ENCODE measurements at regions not wholly inside any gene's neighbourhood (a gene's known extent, or its start where the extent isn't known, plus 50 kb on each side); places are given as distances from the start of the nearest gene placed in this dataset.

DNA sequence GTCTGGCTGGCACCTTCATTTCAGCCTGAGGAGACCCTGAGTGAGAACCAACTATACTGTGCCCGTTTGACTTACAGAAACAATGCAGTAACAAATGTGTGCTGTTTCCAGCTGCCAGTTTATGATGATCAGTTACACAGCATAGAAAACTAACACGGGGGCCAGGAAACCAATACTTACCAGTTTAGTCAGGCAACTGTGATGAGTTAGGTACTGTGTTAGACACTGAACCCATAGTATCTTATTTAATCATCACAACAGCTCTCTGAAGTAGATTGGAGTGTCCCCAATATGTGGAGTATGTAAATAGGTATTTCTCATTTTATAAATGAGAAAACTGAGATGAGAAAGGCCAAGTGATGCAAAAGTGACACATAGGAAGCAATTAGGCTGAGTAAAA, 620.9 kb upstream of the KLF12 start:
- no peak overlapping the region for H3K4me3 ChIP-seq (ENCODE audit: control insufficient read depth, low read depth, low read length)
- TF ChIP-seq, protein P1, sequence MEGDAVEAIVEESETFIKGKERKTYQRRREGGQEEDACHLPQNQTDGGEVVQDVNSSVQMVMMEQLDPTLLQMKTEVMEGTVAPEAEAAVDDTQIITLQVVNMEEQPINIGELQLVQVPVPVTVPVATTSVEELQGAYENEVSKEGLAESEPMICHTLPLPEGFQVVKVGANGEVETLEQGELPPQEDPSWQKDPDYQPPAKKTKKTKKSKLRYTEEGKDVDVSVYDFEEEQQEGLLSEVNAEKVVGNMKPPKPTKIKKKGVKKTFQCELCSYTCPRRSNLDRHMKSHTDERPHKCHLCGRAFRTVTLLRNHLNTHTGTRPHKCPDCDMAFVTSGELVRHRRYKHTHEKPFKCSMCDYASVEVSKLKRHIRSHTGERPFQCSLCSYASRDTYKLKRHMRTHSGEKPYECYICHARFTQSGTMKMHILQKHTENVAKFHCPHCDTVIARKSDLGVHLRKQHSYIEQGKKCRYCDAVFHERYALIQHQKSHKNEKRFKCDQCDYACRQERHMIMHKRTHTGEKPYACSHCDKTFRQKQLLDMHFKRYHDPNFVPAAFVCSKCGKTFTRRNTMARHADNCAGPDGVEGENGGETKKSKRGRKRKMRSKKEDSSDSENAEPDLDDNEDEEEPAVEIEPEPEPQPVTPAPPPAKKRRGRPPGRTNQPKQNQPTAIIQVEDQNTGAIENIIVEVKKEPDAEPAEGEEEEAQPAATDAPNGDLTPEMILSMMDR (IDR thresholded peaks at IDR 0.05; ENCODE audit: control insufficient read depth, insufficient read depth, low read depth, low read length, missing control alignments), result no peak
- DNase-seq (ENCODE audit: low read depth), result no peak

DNA sequence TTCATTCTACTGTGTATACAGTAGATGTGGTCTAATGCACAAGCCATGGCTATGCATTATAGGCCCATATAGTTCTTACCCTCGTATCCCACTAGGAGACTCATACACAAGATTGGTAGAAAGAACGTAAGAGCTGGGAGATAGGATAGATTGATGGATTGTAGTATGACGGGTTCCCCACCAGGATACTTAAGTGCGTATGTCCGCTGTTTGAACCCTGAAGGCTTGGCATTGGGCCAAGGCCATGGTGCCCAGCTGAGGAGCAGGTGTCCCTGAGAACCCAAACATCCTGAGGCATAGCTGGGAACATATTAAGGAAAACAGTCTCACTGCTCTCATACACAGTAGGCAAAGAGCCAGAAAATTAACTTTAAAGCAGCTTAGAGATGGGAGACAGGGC, 617.5 kb upstream of the KLF12 start:
- no peak overlapping the region for H3K4me3 ChIP-seq (ENCODE audit: control insufficient read depth, low read depth, low read length)
- no peak for DNase-seq (ENCODE audit: low read depth)
- TF ChIP-seq, protein P1 (IDR thresholded peaks at IDR 0.05; ENCODE audit: control insufficient read depth, insufficient read depth, low read depth, low read length, missing control alignments), result no peak

DNA sequence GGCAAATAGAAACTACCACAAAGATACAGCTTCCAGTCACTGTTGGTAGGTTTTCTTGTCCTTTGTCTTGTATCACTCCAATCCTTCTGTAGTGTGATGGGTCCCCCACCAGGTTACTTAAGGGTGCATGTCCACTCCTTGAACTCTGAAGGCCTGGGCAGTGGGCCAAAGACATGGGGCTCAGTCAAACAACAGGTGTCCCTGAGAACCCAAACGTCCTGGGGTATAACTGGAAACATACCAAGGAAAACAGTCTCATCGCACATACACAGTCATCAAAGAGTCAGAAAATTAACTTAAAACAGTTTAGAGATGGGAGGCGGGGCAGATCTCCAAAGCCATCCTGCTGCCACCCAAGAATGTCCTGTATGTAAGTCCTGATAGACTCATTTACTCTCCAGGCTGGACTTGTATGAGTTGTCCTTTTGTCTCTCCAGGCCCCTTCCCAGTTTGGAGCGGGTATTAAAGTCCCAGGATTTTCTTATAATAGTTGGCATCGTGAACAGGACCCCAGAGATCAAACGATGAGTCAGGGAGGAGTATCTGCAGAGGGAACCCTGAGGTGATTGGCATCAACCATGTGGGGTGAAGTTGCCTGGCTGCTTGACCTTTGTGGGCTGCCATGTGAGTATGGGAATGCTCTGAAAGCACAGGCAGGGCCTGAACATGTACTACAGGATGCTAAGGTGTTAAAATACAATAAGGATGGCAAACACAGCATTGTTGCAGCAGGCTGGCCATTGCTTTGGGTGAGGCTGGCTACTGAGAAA, 613.2 kb upstream of the KLF12 start:
- TF ChIP-seq, protein P1 (IDR thresholded peaks at IDR 0.05; ENCODE audit: control insufficient read depth, insufficient read depth, low read depth, low read length, missing control alignments), result no peak
- no peak overlapping the region for H3K4me3 ChIP-seq (ENCODE audit: control insufficient read depth, low read depth, low read length)
- DNase-seq (ENCODE audit: low read depth), result no peak

DNA sequence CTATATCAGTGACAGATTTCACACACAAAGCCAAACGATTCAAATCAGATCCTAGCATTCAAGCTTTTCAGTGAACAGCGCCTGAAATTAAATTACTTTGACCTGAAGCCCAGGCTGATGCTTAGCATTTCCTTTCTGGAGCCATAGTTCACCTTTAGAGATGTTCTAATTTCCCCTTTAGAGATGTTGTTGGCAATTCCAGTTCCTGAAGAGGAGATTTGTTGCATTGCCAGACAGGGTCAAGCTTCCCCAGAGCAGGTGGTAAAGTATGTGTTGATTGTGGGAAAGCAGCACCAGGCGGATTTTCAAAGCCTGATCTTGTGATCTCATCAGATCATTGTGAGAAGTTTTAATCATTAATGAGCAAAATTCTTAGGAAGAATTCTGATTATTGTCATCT, 609.8 kb upstream of the KLF12 start:
- TF ChIP-seq, protein P1 (IDR thresholded peaks at IDR 0.05; ENCODE audit: control insufficient read depth, insufficient read depth, low read depth, low read length, missing control alignments), result no peak
- DNase-seq (ENCODE audit: low read depth), result no peak
- no peak overlapping the region for H3K4me3 ChIP-seq (ENCODE audit: control insufficient read depth, low read depth, low read length)

DNA sequence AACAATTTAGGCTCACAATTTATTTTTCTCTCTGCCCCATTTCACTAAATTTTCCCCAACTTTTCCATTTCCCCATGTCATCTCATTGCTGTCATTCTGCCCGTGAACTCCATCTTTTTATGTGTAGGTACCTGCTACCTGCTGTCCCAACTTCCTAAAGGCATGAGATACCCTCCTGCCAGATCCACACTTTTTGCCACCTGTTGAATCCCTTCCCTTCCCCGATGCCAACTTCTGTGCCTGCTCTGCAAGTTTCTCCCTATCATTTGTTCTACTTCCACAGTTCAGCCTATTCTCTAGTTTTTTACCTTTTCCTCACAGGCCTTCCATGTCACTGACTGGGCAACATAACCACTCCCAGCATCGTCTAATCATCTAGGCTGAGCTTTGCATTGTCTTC, 607.5 kb upstream of the KLF12 start:
- TF ChIP-seq, protein P1 (IDR thresholded peaks at IDR 0.05; ENCODE audit: control insufficient read depth, insufficient read depth, low read depth, low read length, missing control alignments), result no peak
- H3K4me3 ChIP-seq (ENCODE audit: control insufficient read depth, low read depth, low read length), result no peak overlapping the region

DNA sequence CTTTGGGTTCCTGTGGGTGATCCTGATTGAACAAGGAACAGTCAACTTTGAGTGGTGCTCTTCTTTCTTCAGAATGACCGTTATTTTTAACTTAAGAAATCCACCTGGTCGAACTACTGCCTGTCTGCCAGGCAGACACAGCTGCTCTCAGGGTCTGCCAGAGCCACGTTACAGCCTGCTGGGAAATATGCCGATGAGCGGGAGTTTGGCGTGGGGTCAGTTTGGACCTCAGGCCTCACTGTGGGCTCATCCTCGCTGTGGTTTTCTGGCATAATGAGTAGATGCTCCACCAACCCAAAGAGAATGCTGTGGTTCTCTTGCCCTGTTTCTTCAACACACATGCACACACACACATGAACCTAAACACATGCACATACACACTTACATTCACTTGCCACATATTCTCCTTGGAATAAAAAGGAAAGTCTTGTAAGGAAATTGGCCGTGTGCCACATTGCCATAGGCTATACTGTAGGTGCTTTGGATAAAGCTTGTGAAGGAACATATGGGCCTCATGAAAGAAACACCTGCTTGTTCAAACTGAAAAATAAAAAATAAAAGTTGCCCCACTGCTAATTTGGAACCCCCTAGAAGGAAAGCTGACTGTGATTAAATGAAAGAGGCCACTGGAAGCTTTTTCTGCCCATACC, 598.7 kb upstream of the KLF12 start:
- no peak for DNase-seq (ENCODE audit: low read depth)
- no peak overlapping the region for H3K4me3 ChIP-seq (ENCODE audit: control insufficient read depth, low read depth, low read length)
- TF ChIP-seq, protein P1 (IDR thresholded peaks at IDR 0.05; ENCODE audit: control insufficient read depth, insufficient read depth, low read depth, low read length, missing control alignments), result no peak

More for the DNA sequence above, 607.5 kb upstream of the KLF12 start:
- no peak for DNase-seq (ENCODE audit: low read depth)
